ENCODE measurements at regions not wholly inside any gene's neighbourhood (a gene's known extent, or its start where the extent isn't known, plus 50 kb on each side); places are given as distances from the start of the nearest gene placed in this dataset.

GRCh38 chr3:88955274-88955673, 152.1 kb upstream of the EPHA3 start:
- Histone ChIP-seq H3K4me3 (ENCODE audit: low read depth, low read length) (no peak overlapping the region), H3K27me3 (ENCODE audit: control insufficient read depth, insufficient read depth, low read length) (no peaks in the 10 kb centered on the region), H3K36me3 (ENCODE audit: control insufficient read depth, insufficient read depth, low read length) (no peaks in the 10 kb centered on the region)
- no peak for DNase-seq (ENCODE audit: low read depth)
- no peak for TF ChIP-seq CTCF (IDR thresholded peaks at IDR 0.05; ENCODE audit: insufficient read depth, low read length, poor library complexity, severe bottlenecking)

DNA sequence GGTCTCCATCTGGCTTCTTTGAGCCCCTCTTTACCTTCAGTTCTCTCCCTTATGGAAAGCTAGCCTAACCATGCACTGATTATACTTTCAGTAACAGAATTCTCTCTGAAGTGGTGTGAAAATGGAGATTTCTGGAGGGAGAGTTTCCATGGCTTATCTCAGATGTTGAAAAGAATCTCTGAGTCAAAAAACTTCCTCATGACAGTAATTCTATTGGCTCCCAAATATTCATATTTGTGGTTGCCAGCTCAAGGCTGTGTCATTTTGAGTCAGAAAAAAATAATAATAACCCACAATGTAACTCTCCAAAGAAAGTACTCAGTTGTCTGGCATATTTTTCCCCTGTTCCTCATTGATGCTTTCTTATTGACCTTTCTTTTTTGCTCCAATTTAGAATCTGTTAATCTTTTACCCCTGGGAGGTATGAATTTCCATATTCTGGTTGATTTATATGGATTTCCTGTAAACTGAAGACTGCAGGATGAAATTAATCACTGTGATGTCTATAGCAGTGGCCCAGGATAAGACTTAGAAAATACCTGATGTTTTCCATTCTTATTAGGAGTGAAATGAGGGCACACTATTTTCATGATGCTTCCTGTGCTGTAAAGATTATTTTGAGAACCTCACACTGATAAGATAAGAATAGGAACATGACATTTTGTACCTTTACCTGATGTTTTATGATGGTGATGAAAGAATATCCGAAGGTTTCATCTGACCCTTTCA, 149.5 kb upstream of the EPHA3 start:
- no peak for TF ChIP-seq CTCF (IDR thresholded peaks at IDR 0.05; ENCODE audit: insufficient read depth, low read length, poor library complexity, severe bottlenecking)
- DNase-seq (ENCODE audit: low read depth) = peak; percentile 21
- Histone ChIP-seq H3K4me3 (ENCODE audit: low read depth, low read length) (no peak overlapping the region), H3K27me3 (ENCODE audit: control insufficient read depth, insufficient read depth, low read length) (no peaks in the 10 kb centered on the region), H3K36me3 (ENCODE audit: control insufficient read depth, insufficient read depth, low read length) (no peaks in the 10 kb centered on the region)

DNA sequence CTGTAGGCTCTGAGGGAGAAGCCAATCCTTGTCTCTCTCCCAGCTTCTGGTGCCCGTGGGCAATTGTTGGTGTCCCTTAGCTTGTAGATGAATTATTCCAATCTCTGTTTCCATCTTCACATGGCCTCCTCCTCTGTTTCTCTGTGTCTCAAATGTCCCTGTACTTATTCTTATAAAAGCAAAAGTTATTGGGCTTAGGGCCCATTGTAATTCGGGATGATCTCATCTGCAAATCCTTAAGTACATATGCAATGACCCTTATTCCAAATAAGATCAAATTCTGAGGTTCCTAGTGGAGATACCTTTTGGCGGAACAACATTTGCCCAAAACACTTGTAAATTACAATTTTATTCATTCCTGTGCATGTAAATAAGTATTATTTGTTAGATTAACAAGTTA, 147.4 kb upstream of the EPHA3 start:
- Histone ChIP-seq H3K36me3 (ENCODE audit: control insufficient read depth, insufficient read depth, low read length) (no peaks in the 10 kb centered on the region), H3K27me3 (ENCODE audit: control insufficient read depth, insufficient read depth, low read length) (no peaks in the 10 kb centered on the region), H3K4me3 (ENCODE audit: low read depth, low read length) (no peak overlapping the region)
- TF ChIP-seq CTCF (IDR thresholded peaks at IDR 0.05; ENCODE audit: insufficient read depth, low read length, poor library complexity, severe bottlenecking) = no peak
- no peak for DNase-seq (ENCODE audit: low read depth)

DNA sequence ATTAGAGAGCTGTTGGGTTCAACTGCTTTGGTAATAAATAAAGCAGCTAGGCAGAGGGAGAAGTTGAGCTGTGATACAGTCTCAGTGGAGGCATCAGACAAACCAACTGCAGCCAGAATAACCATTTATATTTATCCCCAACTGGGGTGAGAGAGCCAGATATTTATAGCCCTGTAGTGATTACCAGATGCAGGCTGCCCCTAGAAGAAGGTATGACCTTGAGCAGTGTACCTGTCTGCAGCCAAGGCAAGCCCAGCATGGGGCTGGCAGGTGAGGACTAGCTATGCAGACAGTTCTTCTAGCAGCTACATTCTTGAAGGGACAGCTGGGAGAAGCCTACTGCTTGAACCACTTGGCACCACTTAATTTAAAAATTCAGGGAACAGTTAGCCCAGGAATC, 144.4 kb upstream of the EPHA3 start:
- no peak for DNase-seq (ENCODE audit: low read depth)
- TF ChIP-seq CTCF (IDR thresholded peaks at IDR 0.05; ENCODE audit: insufficient read depth, low read length, poor library complexity, severe bottlenecking) = no peak
- no peaks in the 10 kb centered on the region for H3K27me3 ChIP-seq (ENCODE audit: control insufficient read depth, insufficient read depth, low read length)
- no peak overlapping the region for H3K4me3 ChIP-seq (ENCODE audit: low read depth, low read length)
- H3K36me3 ChIP-seq (ENCODE audit: control insufficient read depth, insufficient read depth, low read length) = no peaks in the 10 kb centered on the region

DNA sequence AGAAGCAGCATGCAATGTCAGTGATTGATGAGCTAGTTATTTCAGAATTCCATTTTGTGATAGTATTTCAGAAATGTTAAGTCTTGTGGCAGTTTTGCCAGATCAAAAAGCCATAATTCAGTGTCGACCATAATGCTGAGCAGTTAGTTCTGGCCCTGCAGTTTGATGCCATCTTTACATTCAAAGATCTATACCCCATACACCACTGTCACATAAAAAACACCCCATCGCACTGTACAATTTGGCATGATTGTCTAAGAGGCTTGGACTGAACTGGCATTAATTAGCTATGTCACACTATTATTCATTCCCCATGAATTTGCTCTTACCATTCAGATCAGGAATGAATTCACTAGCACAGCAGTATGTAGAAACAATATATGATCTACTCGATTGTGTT, 127.7 kb upstream of the EPHA3 start:
- no peak for DNase-seq (ENCODE audit: low read depth)
- Histone ChIP-seq H3K4me3 (ENCODE audit: low read depth, low read length) (no peak overlapping the region), H3K27me3 (ENCODE audit: control insufficient read depth, insufficient read depth, low read length) (no peaks in the 10 kb centered on the region), H3K36me3 (ENCODE audit: control insufficient read depth, insufficient read depth, low read length) (no peaks in the 10 kb centered on the region)
- no peak for TF ChIP-seq CTCF (IDR thresholded peaks at IDR 0.05; ENCODE audit: insufficient read depth, low read length, poor library complexity, severe bottlenecking)

DNA sequence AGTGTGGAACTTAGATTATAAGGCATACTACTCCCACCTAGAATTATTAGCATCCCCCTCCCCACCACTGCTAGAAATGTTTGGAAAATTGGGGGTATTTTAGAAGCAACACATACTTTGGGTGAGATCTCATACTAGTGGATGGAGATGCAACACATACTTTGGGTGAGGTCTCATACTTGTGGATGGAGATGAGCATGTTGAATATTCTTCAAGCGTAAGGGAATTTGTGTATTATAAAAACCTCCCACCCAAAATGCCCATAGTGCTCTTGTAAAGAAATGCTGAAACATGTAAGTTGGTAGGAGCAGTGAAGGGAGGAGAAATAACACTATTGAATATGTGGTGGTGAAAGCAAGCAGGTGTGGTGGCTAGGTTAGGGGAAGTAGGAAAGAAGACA, 124.0 kb upstream of the EPHA3 start:
- Histone ChIP-seq H3K4me3 (ENCODE audit: low read depth, low read length) (no peak overlapping the region), H3K36me3 (ENCODE audit: control insufficient read depth, insufficient read depth, low read length) (no peaks in the 10 kb centered on the region), H3K27me3 (ENCODE audit: control insufficient read depth, insufficient read depth, low read length) (no peaks in the 10 kb centered on the region)
- TF ChIP-seq CTCF (IDR thresholded peaks at IDR 0.05; ENCODE audit: insufficient read depth, low read length, poor library complexity, severe bottlenecking) = no peak
- no peak for DNase-seq (ENCODE audit: low read depth)
